H1 (cell line): ENCODE measurements at regions not wholly inside any gene's neighbourhood (a gene's known extent, or its start where the extent isn't known, plus 50 kb on each side); places are given as distances from the start of the nearest gene placed in this dataset.

ENCODE experiments used
- CTBP2 ChIP-seq: IDR thresholded peaks from 2 replicates; pipeline ENCODE4 v1.7.0; 2011; ENCODE audit warnings: borderline replicate concordance, mild to moderate bottlenecking, moderate library complexity, mixed read lengths, low read length; ENCODE audit not compliant: insufficient read depth, insufficient read length
- CTCF ChIP-seq, 3 experiments: IDR thresholded peaks; 1 replicate in 2 of 3; 2 replicates in 1 of 3; pipeline versions ENCODE4 v1.5.1 to v1.6.1; 2011; ENCODE audit warnings: low read length in 3 of 3, mild to moderate bottlenecking in 3 of 3, inconsistent platforms in 2 of 3, low read depth in 1 of 3, moderate library complexity in 1 of 3; ENCODE audit not compliant: insufficient read depth in 1 of 3; ENCODE audit errors: control extremely low read depth in 1 of 3
- EP300 ChIP-seq, 2 experiments: IDR thresholded peaks; 1 replicate in 1 of 2; 2 replicates in 1 of 2; pipeline ENCODE4 v1.6.1; 2011 to 2012; ENCODE audit warnings: low read depth in 2 of 2, low read length in 2 of 2, mild to moderate bottlenecking in 2 of 2, borderline replicate concordance in 1 of 2, inconsistent platforms in 1 of 2, moderate library complexity in 1 of 2
- EZH2 ChIP-seq: fragments of 200-600 bp; sonication (generic); IDR thresholded peaks from 2 replicates; pipeline ENCODE4 v1.7.1; 2012; ENCODE audit warnings: low read depth, mild to moderate bottlenecking, moderate library complexity, low read length, inconsistent platforms; ENCODE audit not compliant: severe bottlenecking
- MAX ChIP-seq: IDR thresholded peaks from 2 replicates; pipeline ENCODE4 v1.6.1; 2012; ENCODE audit warnings: inconsistent platforms

GRCh38 chr5:33068786-33069185 is 357.7 kb downstream of the NPR3 start:
- TF ChIP-seq EZH2 (no peak), MAX (no peak), CTBP2 (no peak), CTCF (IDR thresholded peaks at IDR 0.05; ENCODE audit: control extremely low read depth in 1 of 3, insufficient read depth in 1 of 3, low read depth in 1 of 3, low read length in 3 of 3) (no peak), EP300 (IDR thresholded peaks at IDR 0.05; ENCODE audit: borderline replicate concordance in 1 of 2, low read depth in 2 of 2, low read length in 2 of 2) (no peak)
